Activated naive CD8-positive, alpha-beta T cell treated with anti-CD3 and anti-CD28 coated beads, Interleukin-2, amount 10 ng/mL, durations not matched to agents 7 days and 5 days (primary cell): ENCODE measurements at regions not wholly inside any gene's neighbourhood (a gene's known extent, or its start where the extent isn't known, plus 50 kb on each side); places are given as distances from the start of the nearest gene placed in this dataset.
"Not testable (repeated sequence)": the region's sequence is repeated elsewhere in the genome, so short reads cannot be mapped to it uniquely, and the experiment has no call there.

Source experiments
- ATAC-seq: fragments of 150-1000 bp; cut with Tn5 transposase; one replicate; pipeline ENCODE4 v1.10.0; 2021; ENCODE audit warnings: low read depth, moderate library complexity
- POLR2A ChIA-PET: fragments of 350-600 bp; sonication (Branson Sonifier 250); formaldehyde crosslinking; loops from one replicate; lab custom pipeline; 2021; ENCODE audit warnings: antibody characterized with exemption; lab: Charles Lee
- DNase-seq: peaks from one replicate; pipeline ENCODE4 v3.0.0; 2021
- H3K27ac Mint-ChIP-seq: one replicate; pipeline ENCODE4 v1.8.0; 2022; ENCODE audit warnings: mild to moderate bottlenecking, mixed read lengths
- H3K27me3 Mint-ChIP-seq: one replicate; pipeline ENCODE4 v1.8.0; 2022; ENCODE audit warnings: mild to moderate bottlenecking, moderate library complexity, mixed read lengths
- H3K36me3 Mint-ChIP-seq: one replicate; pipeline ENCODE4 v1.8.0; 2021; ENCODE audit warnings: mild to moderate bottlenecking, mixed read lengths
- H3K4me1 Mint-ChIP-seq: one replicate; pipeline ENCODE4 v1.8.0; 2021; ENCODE audit warnings: mixed read lengths
- H3K4me3 Mint-ChIP-seq: one replicate; pipeline ENCODE4 v1.8.0; 2022; ENCODE audit warnings: mild to moderate bottlenecking, moderate library complexity, mixed read lengths
- H3K9me3 Mint-ChIP-seq: one replicate; pipeline ENCODE4 v1.8.0; 2021; ENCODE audit warnings: mixed read lengths

- DNase-seq (no peak), ATAC-seq (no peak)
- POLR2A ChIA-PET, result no interaction called here
- no peaks in the 10 kb centered on the region for H3K36me3 Mint-ChIP-seq
- H3K4me3 Mint-ChIP-seq, result no peak overlapping the region
- no peaks in the 10 kb centered on the region for H3K9me3 Mint-ChIP-seq
- H3K27ac Mint-ChIP-seq, result no peak overlapping the region
- H3K27me3 Mint-ChIP-seq, result no peaks in the 10 kb centered on the region
- H3K4me1 Mint-ChIP-seq, result no peaks in the 10 kb centered on the region
Measured at GRCh38 chr2:138898855-138899254, 118.7 kb upstream of the NXPH2 start.

GRCh38 chr2:138897274-138897673 lies 117.1 kb upstream of the NXPH2 start:
- Mint-ChIP-seq H3K4me3 (no peak overlapping the region), H3K36me3 (no peaks in the 10 kb centered on the region), H3K27me3 (no peaks in the 10 kb centered on the region), H3K9me3 (peaks cover 1% of the 10 kb centered on the region), H3K27ac (no peak overlapping the region), H3K4me1 (no peaks in the 10 kb centered on the region)
- POLR2A ChIA-PET, result no interaction called here
- ATAC-seq, result no peak
- no peak for DNase-seq

- Mint-ChIP-seq H3K27ac (no peak overlapping the region), H3K4me1 (no peaks in the 10 kb centered on the region), H3K27me3 (no peaks in the 10 kb centered on the region), H3K36me3 (no peaks in the 10 kb centered on the region), H3K9me3 (peaks cover 1% of the 10 kb centered on the region), H3K4me3 (no peak overlapping the region)
- no peak for DNase-seq
- ATAC-seq, result no peak
- POLR2A ChIA-PET, result no interaction called here
Measured at GRCh38 chr2:138893746-138894145, 113.6 kb upstream of the NXPH2 start.

DNA sequence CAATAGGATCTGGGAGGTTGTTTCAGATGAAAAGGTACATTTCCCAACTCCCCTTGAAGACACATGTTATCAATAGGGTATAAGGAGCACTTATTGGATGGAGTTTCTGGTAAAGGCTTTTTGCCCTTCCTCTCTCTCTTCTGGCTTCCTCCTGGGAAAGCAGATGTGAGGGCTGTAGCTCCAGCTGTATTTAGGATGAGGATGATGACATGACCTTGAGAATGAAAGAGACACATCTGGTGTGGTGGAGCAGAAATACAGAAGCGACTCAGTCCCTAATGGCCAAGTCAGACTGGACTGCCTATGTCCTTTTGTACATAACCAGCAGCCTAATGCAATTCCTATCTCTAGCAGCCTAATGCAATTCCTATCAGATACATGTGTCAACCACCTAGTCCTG lies 100.9 kb upstream of the NXPH2 start:
- Mint-ChIP-seq H3K4me3 (no peak overlapping the region), H3K27me3 (no peaks in the 10 kb centered on the region), H3K27ac (no peak overlapping the region), H3K36me3 (no peaks in the 10 kb centered on the region), H3K4me1 (no peaks in the 10 kb centered on the region), H3K9me3 (no peaks in the 10 kb centered on the region)
- no peak for ATAC-seq
- DNase-seq, result no peak
- POLR2A ChIA-PET, result no interaction called here

DNA sequence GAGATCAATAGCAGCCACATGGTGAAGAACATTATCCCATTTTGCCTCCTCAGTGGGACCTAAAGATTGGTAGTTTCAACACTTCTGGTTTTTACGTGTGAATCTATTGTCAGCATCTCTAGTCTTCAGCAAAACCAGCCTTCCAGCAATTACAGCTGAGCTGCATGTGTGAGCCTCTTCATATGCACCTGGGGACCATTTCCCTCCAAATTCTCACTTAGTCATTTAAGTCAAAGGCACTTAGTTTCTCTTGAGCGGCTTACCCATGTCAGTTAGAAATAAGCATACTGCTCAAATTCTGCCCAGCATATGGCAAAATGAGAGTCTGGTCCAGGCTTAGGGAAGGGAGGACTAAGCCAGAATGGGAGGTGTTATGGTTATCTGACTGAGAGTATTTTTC lies 99.7 kb upstream of the NXPH2 start:
- Mint-ChIP-seq H3K27me3 (no peaks in the 10 kb centered on the region), H3K27ac (no peak overlapping the region), H3K36me3 (no peaks in the 10 kb centered on the region), H3K9me3 (no peaks in the 10 kb centered on the region), H3K4me1 (no peaks in the 10 kb centered on the region), H3K4me3 (no peak overlapping the region)
- POLR2A ChIA-PET, result no interaction called here
- ATAC-seq (no peak), DNase-seq (no peak)

DNA sequence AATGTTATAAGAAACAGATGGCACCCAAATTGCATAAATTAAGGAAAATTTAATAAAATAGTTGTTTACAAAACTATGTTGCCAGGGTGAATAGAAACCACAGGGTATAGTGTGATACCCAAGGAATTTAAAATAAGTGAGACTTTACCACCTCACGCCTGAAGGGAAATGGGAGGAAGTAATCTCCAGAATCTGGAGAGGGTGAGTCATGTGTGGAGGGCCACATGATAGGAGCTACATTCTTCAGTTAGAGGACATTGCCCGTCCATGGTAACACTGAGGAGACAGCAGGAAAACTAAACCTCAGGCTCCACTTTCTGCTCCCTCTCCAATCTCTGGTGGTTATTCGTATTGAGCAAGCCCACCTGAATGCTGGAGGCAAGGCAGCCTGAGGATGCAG lies 97.2 kb upstream of the NXPH2 start:
- no peak overlapping the region for H3K4me3 Mint-ChIP-seq
- no peaks in the 10 kb centered on the region for H3K36me3 Mint-ChIP-seq
- H3K27me3 Mint-ChIP-seq, result no peaks in the 10 kb centered on the region
- no peaks in the 10 kb centered on the region for H3K9me3 Mint-ChIP-seq
- DNase-seq (no peak), ATAC-seq (no peak)
- POLR2A ChIA-PET, result interaction anchor here (0.5 kb wide), 1 partner anchor 25 kb away, joined by 3 read pairs; no protein-coding TSS in a partner anchor
- no peak overlapping the region for H3K27ac Mint-ChIP-seq
- no peaks in the 10 kb centered on the region for H3K4me1 Mint-ChIP-seq

DNA sequence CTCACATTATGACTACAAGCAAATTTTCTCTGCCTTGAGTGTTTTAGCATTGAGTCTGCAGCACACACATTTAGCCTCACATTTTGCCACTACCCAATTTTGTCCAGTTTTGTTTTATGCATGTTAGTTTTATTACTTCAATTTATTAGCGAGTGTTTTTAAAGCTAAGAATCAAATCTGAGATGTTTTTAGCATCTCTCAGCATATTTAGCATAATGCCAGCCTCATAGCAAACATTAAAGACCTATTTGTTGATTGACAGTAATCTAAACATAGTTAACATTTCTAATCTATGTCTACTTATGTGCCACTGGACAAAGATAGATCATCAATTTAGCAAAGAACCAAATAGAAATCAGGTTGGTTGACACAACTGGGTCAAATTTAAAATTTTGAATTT lies 94.1 kb upstream of the NXPH2 start:
- Mint-ChIP-seq H3K27ac (no peak overlapping the region), H3K4me3 (no peak overlapping the region), H3K36me3 (no peaks in the 10 kb centered on the region), H3K27me3 (no peaks in the 10 kb centered on the region), H3K4me1 (no peaks in the 10 kb centered on the region), H3K9me3 (peaks cover 2% of the 10 kb centered on the region)
- POLR2A ChIA-PET, result interaction anchor here (0.6 kb wide), 1 partner anchor 48 kb away, joined by 5 read pairs; no protein-coding TSS in a partner anchor
- ATAC-seq (no peak), DNase-seq (no peak)

GRCh38 chr2:138872116-138872515 lies 91.9 kb upstream of the NXPH2 start:
- ATAC-seq, H3K36me3 Mint-ChIP-seq, H3K4me1 Mint-ChIP-seq, H3K27ac Mint-ChIP-seq, POLR2A ChIA-PET, H3K9me3 Mint-ChIP-seq, H3K4me3 Mint-ChIP-seq, DNase-seq, H3K27me3 Mint-ChIP-seq: not testable (repeated sequence)

DNA sequence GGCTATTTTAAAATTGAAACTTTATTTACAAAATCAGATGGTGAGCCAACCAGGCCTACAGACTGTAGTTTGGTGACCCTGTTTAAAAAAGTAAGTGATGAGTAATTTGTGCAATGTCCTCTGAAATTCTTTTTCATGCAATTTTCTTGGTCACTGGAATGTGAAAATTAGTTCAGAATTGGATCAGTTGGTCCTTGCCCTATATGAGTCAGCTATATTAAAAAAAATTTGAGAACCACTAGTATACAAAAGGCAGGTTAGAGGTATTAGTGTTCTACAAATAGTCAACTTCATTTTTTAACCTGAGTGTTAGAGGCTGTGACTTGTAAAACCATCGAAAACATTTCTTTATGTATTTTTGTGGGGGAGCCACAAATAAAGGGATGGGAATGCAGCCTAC lies 91.1 kb upstream of the NXPH2 start:
- POLR2A ChIA-PET, result no interaction called here
- no peaks in the 10 kb centered on the region for H3K27me3 Mint-ChIP-seq
- no peak overlapping the region for H3K4me3 Mint-ChIP-seq
- DNase-seq (no peak), ATAC-seq (no peak)
- H3K27ac Mint-ChIP-seq, result no peak overlapping the region
- no peaks in the 10 kb centered on the region for H3K4me1 Mint-ChIP-seq
- peaks cover 2% of the 10 kb centered on the region for H3K9me3 Mint-ChIP-seq
- no peaks in the 10 kb centered on the region for H3K36me3 Mint-ChIP-seq

DNA sequence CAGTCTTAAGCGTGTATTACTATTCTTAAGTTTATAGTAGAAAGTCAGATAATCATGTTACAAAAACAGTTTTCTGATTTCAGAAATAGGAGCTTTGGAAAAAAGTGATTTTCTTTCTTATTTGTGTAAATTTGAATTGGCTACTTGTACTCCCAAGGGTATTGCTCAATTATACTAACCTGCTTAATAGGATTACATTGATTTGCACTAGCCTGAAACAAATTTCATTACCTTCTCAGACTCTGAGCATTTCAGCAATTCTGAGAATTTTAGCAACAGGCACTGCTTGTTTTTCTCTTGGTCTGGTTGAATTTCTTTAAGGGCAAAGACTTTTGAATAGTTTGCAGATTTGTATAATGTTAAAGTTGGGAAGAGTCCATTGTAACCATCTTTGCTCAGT lies 87.2 kb upstream of the NXPH2 start:
- no peak overlapping the region for H3K27ac Mint-ChIP-seq
- no peak overlapping the region for H3K4me3 Mint-ChIP-seq
- no peaks in the 10 kb centered on the region for H3K36me3 Mint-ChIP-seq
- no peaks in the 10 kb centered on the region for H3K4me1 Mint-ChIP-seq
- H3K27me3 Mint-ChIP-seq, result no peaks in the 10 kb centered on the region
- POLR2A ChIA-PET, result no interaction called here
- ATAC-seq (no peak), DNase-seq (no peak)
- H3K9me3 Mint-ChIP-seq, result peaks cover 2% of the 10 kb centered on the region

- no peak overlapping the region for H3K4me3 Mint-ChIP-seq
- POLR2A ChIA-PET, result no interaction called here
- H3K36me3 Mint-ChIP-seq, result no peaks in the 10 kb centered on the region
- peaks cover 2% of the 10 kb centered on the region for H3K9me3 Mint-ChIP-seq
- DNase-seq, result no peak
- ATAC-seq, result no peak
- no peaks in the 10 kb centered on the region for H3K27me3 Mint-ChIP-seq
- H3K4me1 Mint-ChIP-seq, result no peaks in the 10 kb centered on the region
- H3K27ac Mint-ChIP-seq, result no peak overlapping the region
Measured at GRCh38 chr2:138866797-138867196, 86.6 kb upstream of the NXPH2 start.

DNA sequence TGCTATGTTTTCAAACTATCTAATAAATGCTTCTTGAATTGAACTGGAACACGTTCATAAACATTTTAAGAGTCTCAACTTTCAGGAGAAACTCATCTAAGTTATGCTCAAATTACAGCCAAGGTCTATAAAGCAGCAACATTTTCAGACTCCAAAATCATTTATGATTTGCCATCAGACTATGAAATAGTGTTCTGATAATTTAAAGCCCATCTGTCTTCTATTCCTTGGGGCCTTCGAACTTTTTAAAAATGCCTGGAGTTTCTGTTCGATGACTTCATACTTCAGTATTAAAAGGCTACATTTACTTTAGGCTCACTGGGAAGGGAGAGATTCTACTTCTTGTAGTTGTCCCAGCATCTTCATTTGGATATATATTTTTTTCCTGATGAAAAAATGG lies 73.6 kb upstream of the NXPH2 start:
- POLR2A ChIA-PET, result no interaction called here
- ATAC-seq (no peak), DNase-seq (no peak)
- Mint-ChIP-seq H3K4me3 (no peak overlapping the region), H3K27me3 (no peaks in the 10 kb centered on the region), H3K36me3 (no peaks in the 10 kb centered on the region), H3K4me1 (no peaks in the 10 kb centered on the region), H3K27ac (no peak overlapping the region), H3K9me3 (no peaks in the 10 kb centered on the region)

- no peaks in the 10 kb centered on the region for H3K36me3 Mint-ChIP-seq
- no peaks in the 10 kb centered on the region for H3K27me3 Mint-ChIP-seq
- no peaks in the 10 kb centered on the region for H3K9me3 Mint-ChIP-seq
- POLR2A ChIA-PET, result no interaction called here
- H3K4me1 Mint-ChIP-seq, result no peaks in the 10 kb centered on the region
- no peak for DNase-seq
- H3K27ac Mint-ChIP-seq, result no peak overlapping the region
- no peak for ATAC-seq
- H3K4me3 Mint-ChIP-seq, result no peak overlapping the region
Measured at GRCh38 chr2:138853296-138853695, 73.1 kb upstream of the NXPH2 start.

DNA sequence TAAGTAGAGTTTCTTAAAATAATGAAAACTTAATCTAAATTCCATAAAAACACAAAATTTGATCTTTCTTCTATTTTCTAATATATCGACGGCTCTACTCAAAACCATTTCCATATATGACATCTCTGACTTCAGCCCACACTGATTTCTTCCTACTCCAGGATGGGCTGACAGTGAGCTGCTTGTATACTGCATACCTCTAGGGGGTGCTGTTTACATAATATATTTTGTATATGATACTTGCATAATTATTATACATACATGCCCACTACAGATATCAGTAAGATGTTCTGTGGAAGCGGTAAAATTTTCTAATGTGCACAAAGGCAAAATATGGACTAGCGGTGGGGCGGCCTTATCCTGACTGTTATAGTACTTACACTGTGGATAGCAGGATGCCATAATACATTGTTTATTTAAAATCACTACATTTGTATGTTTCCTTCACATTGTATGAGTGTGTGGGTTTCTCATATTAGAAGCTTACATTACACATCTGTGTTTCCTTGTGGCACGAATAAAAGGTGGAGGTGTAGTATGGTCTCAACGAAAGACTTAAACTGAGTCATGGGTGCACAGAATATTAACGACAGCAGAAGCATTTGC lies 66.1 kb upstream of the NXPH2 start:
- no peak overlapping the region for H3K4me3 Mint-ChIP-seq

DNA sequence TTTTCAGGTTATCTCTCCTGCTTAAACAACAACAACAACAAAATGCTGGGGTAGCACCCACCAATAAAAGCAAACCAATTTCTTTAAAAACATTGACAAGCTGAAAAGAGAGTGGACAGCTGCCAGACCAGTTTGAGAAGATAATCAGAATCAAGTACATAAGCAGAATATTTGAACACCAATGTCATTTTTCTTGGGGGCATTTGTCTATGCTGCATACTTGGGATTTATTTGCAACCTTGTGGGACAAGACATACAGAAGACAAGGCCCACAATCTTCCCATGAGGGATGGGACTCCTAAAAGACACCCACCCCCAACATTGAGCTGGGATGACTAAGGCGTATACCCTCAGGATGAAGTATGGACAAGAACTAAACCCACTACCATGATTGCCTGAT lies 62.2 kb upstream of the NXPH2 start:
- Mint-ChIP-seq H3K9me3 (no peaks in the 10 kb centered on the region), H3K27ac (no peak overlapping the region), H3K36me3 (no peaks in the 10 kb centered on the region), H3K27me3 (no peaks in the 10 kb centered on the region), H3K4me3 (no peak overlapping the region), H3K4me1 (no peaks in the 10 kb centered on the region)
- POLR2A ChIA-PET, result no interaction called here
- DNase-seq, result no peak
- no peak for ATAC-seq

More for the DNA sequence above, 66.1 kb upstream of the NXPH2 start:
- ATAC-seq, result no peak
- Mint-ChIP-seq H3K27me3 (no peaks in the 10 kb centered on the region), H3K27ac (no peak overlapping the region), H3K9me3 (no peaks in the 10 kb centered on the region), H3K36me3 (no peaks in the 10 kb centered on the region), H3K4me1 (no peaks in the 10 kb centered on the region)
- no peak for DNase-seq
- POLR2A ChIA-PET, result no interaction called here
